ENCODE measurements at regions not wholly inside any gene's neighbourhood (a gene's known extent, or its start where the extent isn't known, plus 50 kb on each side); places are given as distances from the start of the nearest gene placed in this dataset.

DNA sequence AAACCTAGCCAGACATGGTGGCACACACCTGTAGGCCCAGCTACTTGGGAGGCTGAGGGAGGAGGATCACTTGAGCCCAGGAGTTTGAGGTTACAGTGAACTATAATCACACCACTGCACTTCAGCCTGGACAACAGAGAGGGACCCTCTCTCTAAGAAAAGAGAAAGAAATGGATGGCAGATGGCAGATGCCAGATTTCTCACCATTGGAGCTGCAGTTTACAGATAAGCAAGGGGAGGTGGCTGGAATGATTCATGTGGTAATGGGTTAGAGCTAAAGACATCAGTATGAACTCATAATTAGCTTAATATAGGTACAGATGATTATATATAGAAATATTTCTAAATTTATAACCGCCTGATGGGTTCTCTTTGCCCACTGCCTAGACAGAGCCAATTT, 80.1 kb upstream of the IPO5 start:
- intact Hi-C loops (cut with DNase I), result no loop called here
- 97 to 98% methylated on average over 1 of the region's 1 CpG for WGBS, 2 donors
- no peak for DNase-seq
- H3K27me3 ChIP-seq, result no peaks in the 10 kb centered on the region
- no peaks in the 10 kb centered on the region for H3K4me1 ChIP-seq
- H3K4me3 ChIP-seq, result no peak overlapping the region
- no peaks in the 10 kb centered on the region for H3K36me3 ChIP-seq
- H3K27ac ChIP-seq, result no peak overlapping the region
- FAIRE-seq, result no peak
- TF ChIP-seq, protein P1, sequence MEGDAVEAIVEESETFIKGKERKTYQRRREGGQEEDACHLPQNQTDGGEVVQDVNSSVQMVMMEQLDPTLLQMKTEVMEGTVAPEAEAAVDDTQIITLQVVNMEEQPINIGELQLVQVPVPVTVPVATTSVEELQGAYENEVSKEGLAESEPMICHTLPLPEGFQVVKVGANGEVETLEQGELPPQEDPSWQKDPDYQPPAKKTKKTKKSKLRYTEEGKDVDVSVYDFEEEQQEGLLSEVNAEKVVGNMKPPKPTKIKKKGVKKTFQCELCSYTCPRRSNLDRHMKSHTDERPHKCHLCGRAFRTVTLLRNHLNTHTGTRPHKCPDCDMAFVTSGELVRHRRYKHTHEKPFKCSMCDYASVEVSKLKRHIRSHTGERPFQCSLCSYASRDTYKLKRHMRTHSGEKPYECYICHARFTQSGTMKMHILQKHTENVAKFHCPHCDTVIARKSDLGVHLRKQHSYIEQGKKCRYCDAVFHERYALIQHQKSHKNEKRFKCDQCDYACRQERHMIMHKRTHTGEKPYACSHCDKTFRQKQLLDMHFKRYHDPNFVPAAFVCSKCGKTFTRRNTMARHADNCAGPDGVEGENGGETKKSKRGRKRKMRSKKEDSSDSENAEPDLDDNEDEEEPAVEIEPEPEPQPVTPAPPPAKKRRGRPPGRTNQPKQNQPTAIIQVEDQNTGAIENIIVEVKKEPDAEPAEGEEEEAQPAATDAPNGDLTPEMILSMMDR (IDR thresholded peaks at IDR 0.05), result no peak
- H3K9me3 ChIP-seq, result no peaks in the 10 kb centered on the region
- ATAC-seq, result no peak

DNA sequence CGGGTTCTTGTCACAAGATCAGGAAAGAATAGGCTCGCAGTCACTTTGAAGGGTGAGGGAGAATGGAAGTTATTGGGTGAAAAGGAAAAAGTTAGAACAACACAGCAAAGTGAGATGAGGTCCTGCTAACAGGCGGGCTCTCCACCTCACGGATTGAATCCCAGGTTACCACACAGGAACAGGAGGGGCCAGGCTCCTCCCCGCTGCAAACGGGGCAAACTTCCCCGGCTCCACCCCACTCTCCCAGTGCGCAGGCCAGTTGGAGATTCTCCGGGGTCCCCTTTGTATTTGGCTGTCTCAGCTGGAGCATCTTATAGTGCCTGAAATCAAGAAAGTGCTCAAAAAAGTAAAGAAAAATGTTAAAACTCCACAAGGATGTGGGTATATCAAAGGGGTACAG, 78.3 kb upstream of the IPO5 start:
- Histone ChIP-seq H3K27ac (no peak overlapping the region), H3K4me3 (no peak overlapping the region), H3K9me3 (no peaks in the 10 kb centered on the region), H3K27me3 (no peaks in the 10 kb centered on the region), H3K36me3 (no peaks in the 10 kb centered on the region), H3K4me1 (no peaks in the 10 kb centered on the region)
- intact Hi-C loops (cut with DNase I), result no loop called here
- FAIRE-seq, result no peak
- WGBS, 2 donors, result 86 to 93% methylated on average over 9 of the region's 9 CpGs
- peak in 1 of 4 donors; percentile 28 for ATAC-seq
- no peak for DNase-seq
- TF ChIP-seq, protein P1 (IDR thresholded peaks at IDR 0.05), result no peak

DNA sequence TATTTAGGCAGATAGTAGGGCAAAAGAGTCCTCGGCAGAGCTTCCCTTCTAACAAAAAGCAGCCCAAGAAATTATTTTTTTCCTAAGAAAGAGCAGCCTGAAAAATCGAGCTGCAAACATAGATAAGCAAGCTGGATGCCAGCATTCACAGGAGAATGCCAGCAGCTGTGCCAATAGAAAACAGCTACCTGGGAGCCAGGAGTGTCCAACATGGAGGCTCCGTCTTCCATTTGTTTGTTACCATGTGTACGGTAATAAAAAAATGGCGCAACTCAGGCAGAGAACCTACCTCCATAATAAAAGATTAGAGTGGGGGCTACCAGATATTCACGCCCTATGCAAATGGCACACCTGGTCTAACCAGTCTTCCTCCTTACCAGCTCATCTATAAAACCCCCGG, 77.6 kb upstream of the IPO5 start:
- ATAC-seq, result peak; percentile 67 to 92 (median 80)
- intact Hi-C loops (cut with DNase I), result no loop called here
- Histone ChIP-seq H3K4me3 (peak overlapping the region in 2 of 4 donors; percentile 19 to 23), H3K9me3 (no peaks in the 10 kb centered on the region), H3K27ac (no peak overlapping the region), H3K36me3 (no peaks in the 10 kb centered on the region), H3K27me3 (no peaks in the 10 kb centered on the region), H3K4me1 (no peaks in the 10 kb centered on the region)
- DNase-seq, result peak in 3 of 6 donors; percentile 42 to 51 (median 44)
- TF ChIP-seq, protein P1 (IDR thresholded peaks at IDR 0.05), result no peak
- WGBS, 2 donors, result 35 to 37% methylated on average over 7 of the region's 7 CpGs
- FAIRE-seq, result no peak

DNA sequence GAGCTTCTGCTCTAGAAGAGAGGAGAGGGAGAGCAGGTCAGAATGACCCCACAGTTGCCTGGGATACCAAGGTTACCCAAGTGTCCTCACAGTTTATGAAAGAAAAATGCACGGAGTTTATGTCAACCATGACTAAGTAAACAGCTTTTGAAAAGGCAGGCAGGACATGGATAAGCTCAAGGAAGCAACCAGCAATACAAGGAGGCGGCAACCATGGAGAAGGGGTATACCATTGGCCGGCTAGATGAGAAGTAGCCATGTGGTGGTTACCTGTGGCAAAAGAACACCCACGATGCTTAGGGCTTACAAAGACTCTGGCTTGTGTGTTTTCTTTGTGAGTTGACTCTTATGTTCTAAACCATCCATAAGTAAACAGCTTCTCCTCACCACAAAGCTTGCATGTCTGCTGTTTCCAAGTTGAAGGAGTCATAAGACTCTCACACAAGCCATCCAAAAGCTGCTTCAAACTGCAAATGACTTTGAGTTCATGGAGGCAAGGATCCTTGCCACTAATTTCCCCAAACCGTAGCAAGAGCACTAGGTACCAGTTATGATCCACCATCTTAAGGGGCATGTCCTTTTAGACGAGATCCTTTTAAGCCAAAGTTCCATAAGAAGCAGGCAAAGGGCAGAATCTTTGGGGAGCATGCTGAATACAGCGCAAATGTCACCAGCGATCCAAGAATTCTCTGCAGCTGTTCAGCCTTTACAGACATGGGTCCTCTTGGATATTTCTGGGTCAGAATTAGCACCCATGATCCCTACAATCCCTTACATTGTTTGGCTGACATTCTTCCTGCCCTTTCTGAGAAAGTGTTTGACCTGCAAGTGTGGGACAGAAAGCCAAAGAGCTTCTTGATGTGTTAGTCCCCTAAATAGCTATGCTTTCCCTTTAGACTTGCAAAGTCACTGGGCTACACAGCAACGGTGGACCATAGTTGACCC, 74.8 kb upstream of the IPO5 start:
- no peak for FAIRE-seq
- Histone ChIP-seq H3K9me3 (no peaks in the 10 kb centered on the region), H3K27me3 (no peaks in the 10 kb centered on the region), H3K36me3 (no peaks in the 10 kb centered on the region), H3K27ac (no peak overlapping the region), H3K4me3 (no peak overlapping the region), H3K4me1 (no peaks in the 10 kb centered on the region)
- TF ChIP-seq, protein P1 (IDR thresholded peaks at IDR 0.05), result no peak
- 71 to 76% methylated on average over 9 of the region's 9 CpGs for WGBS, 2 donors
- no peak for DNase-seq
- intact Hi-C loops (cut with DNase I), result no loop called here
- ATAC-seq, result no peak

All from pancreas (tissue), 10 donors.